GM23338 (cell line): ENCODE measurements at regions not wholly inside any gene's neighbourhood (a gene's known extent, or its start where the extent isn't known, plus 50 kb on each side); places are given as distances from the start of the nearest gene placed in this dataset.
"Not testable (repeated sequence)": the region's sequence is repeated elsewhere in the genome, so short reads cannot be mapped to it uniquely, and the experiment has no call there.

Experiments used
- CREB1 ChIP-seq: fragments of 250-450 bp; sonication (Bioruptor Pico); IDR thresholded peaks from 2 replicates; pipeline ENCODE4 v1.5.0; 2020; ENCODE audit warnings: low read depth, mild to moderate bottlenecking, moderate library complexity
- CTCF ChIP-seq, 2 experiments: fragments of 200-600 bp in 1 of 2; sonication (generic) in 1 of 2; conservative IDR thresholded peaks; 2 replicates each; pipeline versions ENCODE4 v1.5.1 to v1.6.1; 2016 to 2017; ENCODE audit warnings: antibody characterized with exemption in 2 of 2, low read depth in 2 of 2, mild to moderate bottlenecking in 2 of 2, moderate library complexity in 1 of 2
- EZH2 ChIP-seq: fragments of 200-600 bp; sonication (generic); IDR thresholded peaks from one replicate; pipeline ENCODE4 v1.8.0; 2017; ENCODE audit warnings: antibody characterized with exemption, mild to moderate bottlenecking, low read depth; ENCODE audit not compliant: unreplicated experiment
- EZH2phosphoT487 ChIP-seq: fragments of 200-600 bp; sonication (generic); IDR thresholded peaks from one replicate; pipeline ENCODE4 v1.8.1; 2018; ENCODE audit warnings: antibody characterized with exemption; ENCODE audit not compliant: unreplicated experiment
- JUNB ChIP-seq: IDR thresholded peaks from one replicate; pipeline ENCODE4 v1.6.1; 2016; ENCODE audit warnings: antibody characterized with exemption; ENCODE audit not compliant: unreplicated experiment
- POLR2AphosphoS5 ChIP-seq: IDR thresholded peaks from 2 replicates; pipeline ENCODE4 v1.6.1; 2016; ENCODE audit warnings: antibody characterized with exemption, low read depth
- REST ChIP-seq: IDR thresholded peaks from one replicate; pipeline ENCODE4 v1.6.1; 2018; ENCODE audit warnings: antibody characterized with exemption; ENCODE audit not compliant: unreplicated experiment
- STAT1 ChIP-seq: IDR thresholded peaks from one replicate; pipeline ENCODE4 v1.6.1; 2016; ENCODE audit warnings: antibody characterized with exemption; ENCODE audit not compliant: unreplicated experiment
- ZNF114 ChIP-seq: fragments of 250-450 bp; sonication (Bioruptor Pico); IDR thresholded peaks from 2 replicates; pipeline ENCODE4 v1.5.0; 2020; ENCODE audit warnings: mild to moderate bottlenecking, moderate library complexity
- ZNF331 ChIP-seq: fragments of 250-450 bp; sonication (Bioruptor Pico); IDR thresholded peaks from 2 replicates; pipeline ENCODE4 v1.5.0; 2020; ENCODE audit warnings: low read depth, mild to moderate bottlenecking, moderate library complexity
- ZNF462 ChIP-seq: fragments of 250-450 bp; sonication (Bioruptor Pico); IDR thresholded peaks from 2 replicates; pipeline ENCODE4 v1.5.0; 2020; ENCODE audit warnings: mild to moderate bottlenecking, moderate library complexity

- not testable (repeated sequence) for TF ChIP-seq JUNB; CTCF (conservative IDR thresholded peaks at IDR 0.05; ENCODE audit: low read depth in 2 of 2); EZH2; CREB1 (CRISPR knock-in tag); POLR2AphosphoS5; REST; EZH2phosphoT487; ZNF462 (CRISPR knock-in tag); ZNF331 (CRISPR knock-in tag); ZNF114; STAT1
Measured at GRCh38 chr2:90220623-90221299, 1529.3 kb downstream of the RPIA start.
